IPS-11a (cell line): ENCODE measurements at regions not wholly inside any gene's neighbourhood (a gene's known extent, or its start where the extent isn't known, plus 50 kb on each side); places are given as distances from the start of the nearest gene placed in this dataset.

ENCODE experiments used
- H3K4me3 ChIP-seq: one replicate; pipeline ENCODE4 v1.5.1; 2013; ENCODE audit warnings: low read depth, low read length, control low read depth

DNA sequence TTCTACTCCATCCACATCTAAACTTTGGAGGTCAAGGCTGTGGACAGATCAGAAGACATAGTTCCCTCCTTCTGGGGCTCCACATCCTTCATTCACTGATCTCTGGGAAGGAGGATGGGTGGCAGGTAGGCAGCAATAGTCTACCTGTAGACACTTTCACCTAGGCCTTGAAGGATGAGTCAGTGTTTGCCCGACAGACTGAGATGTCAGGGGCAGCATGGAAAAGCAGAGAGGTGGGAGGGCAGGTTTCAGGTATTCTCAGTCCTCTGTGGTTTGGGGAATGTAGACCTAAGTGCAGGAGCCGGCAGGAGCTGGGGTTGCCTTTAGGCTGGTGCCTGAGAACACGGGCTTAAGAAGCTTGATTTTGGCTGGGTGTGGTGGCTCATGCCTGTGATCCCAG, 171.9 kb upstream of the ZNF267 start:
- no peak overlapping the region for H3K4me3 ChIP-seq

DNA sequence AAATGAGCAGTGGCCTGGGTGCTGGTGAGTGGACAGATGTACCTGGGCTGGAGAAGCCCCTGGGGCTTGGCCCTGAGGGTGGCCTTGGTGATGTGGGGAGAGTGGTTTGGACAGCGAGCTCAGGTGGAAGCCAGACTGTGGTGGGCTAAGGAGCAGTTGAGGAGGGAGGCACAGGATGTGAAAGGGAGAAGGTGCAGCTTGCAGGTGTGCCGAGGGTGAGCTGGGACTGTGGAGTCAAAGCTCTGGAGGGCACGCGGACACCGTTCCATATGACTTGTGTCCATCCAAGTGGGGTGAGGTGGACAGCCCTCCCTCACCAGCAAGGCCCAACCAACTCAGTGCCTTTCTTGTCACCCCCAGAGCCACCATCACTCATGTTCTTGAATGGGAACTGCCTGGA, 170.8 kb upstream of the ZNF267 start:
- H3K4me3 ChIP-seq, result no peak overlapping the region

DNA sequence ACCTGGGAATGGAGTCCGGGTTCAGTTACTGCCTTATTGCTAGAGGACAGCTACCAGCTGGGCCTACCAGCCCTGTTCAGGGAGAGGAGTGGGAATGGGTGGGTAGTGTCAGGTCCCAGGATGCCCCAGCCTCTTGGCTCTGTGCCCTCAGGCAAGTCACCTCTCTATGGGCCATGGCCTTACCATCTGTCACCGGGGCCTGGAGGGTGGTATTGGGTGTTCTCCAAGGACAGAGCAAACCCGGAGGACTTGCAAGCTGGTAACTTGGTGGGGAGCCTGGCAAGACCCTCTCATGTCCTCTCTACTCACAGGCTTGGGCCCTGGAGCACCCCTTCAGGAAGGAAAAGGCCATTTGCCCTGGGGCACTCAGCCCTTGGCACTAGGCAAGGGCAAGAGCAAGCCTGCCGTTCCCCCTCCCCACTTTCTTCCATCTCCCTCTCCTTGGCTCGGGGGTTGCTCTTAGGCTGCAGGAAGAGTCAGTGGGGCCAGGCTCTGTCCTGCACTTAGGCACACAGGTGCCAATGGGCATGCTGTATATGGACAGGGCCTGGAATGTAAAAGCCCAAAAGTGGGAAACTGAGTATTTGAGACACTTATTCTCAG, 170.0 kb upstream of the ZNF267 start:
- no peak overlapping the region for H3K4me3 ChIP-seq

DNA sequence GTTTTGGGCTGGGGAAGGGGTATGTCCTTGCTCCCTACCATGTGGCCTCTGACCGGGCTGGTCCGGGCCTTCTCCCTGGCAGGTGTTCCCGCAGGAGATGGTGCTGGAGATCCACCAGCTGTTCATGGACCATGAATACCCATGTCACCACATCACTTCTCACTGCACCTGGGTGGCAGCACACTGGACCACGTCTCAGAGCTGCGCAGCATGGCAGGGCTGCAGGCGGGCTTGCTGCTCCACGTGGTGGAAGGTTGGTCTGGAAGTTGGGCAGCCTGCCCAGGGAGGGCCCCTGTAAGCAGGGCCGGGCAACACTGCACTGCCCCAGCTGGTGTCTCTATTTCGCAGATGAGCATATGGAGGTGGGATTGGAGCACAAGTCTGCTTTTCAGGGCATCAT, 169.5 kb upstream of the ZNF267 start:
- H3K4me3 ChIP-seq, result no peak overlapping the region

DNA sequence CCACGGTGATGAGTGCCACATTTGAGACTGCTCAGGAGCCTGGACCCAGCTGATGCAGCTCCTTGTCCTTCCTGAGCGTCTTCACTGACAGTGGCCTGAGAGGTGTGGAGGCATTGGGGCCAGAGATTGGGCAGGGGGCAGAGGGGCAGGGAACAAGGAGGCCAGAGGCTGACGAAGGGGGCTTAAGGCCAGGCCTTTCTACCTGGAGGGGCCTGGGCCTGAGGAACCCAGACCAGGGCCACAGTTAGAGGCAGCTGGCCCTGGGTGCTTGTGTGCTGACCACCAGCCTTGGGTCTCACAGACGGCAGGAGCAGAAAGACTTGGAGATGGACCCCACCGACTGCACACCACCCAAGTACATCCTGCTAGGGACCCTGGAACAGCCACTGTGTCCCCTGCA, 168.2 kb upstream of the ZNF267 start:
- no peak overlapping the region for H3K4me3 ChIP-seq

DNA sequence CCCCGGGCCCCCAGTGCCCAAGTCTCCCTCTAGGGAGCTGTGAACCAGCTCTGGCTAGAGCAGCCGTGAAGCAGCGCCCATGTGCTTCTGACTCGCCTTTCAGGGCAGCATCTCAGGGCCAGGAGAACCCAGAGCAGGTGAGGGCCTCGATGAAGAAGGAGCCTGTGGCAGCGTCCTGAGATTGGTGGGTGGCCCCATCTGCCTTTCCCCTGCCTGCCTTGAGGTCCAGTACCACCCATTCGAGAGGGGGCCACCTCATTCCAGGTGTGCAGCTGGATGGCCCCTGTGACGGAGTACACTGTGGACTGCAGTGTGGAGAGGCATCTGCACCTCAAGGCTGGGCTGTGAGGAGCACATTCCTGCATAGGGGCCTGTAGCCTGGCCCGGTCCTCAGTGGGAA, 167.3 kb upstream of the ZNF267 start:
- no peak overlapping the region for H3K4me3 ChIP-seq

DNA sequence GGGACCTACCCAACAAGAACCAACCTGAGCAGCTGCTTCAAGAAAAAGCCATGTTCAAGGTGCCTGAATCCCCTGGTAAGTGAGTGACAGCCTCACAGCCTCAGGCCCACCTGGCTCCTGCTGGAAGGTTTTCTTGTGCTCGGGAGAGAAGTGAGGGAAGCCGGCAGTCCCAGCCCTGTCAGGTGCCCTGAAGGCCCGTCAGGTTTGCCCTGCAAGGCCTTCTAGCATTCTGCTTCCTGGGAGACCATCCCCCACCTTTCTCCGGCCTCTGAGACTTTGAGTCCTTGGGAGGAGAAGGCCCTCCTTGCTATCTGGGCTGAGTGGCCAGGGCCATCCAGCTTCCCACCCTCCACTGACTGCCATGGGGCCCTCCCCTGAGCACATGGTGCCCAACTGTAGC, 166.7 kb upstream of the ZNF267 start:
- no peak overlapping the region for H3K4me3 ChIP-seq

DNA sequence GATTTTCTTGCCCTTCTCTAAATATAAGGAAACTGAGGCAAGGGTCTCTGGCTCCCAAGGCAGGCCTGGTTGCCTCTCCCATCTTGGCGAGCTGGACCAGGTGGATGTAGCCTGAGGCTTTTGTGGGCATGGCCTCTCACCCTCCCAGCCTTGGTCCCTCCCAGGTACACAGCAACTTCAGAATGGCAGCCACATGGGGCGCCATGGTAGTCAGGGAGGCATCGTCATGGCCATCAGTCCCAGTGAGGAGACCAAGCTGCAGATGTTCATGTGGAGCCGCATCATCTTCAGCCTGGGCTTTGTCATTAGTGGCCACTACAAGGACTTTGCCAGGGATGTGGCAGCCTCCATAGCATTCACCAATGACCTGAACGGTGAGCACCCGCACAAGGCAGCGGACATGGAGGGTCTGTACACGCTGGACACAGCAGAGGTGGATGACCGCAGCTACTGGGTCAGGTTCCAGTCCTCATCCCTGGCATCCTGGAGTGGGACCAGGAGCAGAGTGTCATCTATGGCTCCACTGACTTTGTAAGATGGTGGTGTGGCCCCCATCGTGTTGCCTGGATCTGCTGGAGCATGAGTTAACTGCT, 165.8 kb upstream of the ZNF267 start:
- no peak overlapping the region for H3K4me3 ChIP-seq

DNA sequence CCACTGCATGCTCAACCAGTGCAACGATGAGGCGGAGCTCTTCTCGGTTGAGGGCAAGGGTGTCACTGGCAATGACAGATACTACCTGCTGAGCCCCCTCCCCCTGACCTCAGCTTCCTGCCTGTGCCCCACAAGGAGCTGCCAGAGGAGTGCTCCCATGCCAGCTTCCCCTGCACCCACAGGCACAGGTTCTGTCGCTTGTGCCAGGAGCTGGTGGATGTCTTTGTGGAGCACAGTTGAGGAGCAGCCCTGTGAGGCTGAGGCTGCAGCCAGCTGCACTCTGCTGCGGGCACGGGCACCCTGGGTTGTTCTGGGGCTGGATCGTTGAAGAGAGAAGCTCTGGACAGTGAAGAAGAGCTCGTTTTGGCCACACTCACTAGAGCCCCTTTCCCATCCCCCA, 165.3 kb upstream of the ZNF267 start:
- H3K4me3 ChIP-seq, result no peak overlapping the region

DNA sequence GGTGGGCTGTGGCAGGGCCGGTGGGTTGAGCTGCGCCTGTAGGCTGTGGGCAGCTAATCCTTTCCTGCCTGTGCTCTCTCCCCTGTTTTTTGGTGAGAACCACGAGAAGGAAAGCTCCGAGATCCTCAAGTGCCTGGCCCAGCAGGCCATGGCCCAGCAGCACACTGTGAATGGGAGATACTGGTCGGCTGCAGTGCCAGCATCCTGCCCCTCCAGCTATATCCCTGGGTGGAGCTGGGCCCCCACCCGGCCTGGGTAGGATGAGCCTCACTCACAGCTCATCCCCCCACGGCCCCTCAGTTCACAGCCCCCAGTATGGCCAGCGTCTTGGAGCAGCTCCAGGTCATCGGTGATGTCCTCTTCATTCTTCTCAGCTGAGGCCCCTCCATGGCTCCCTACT, 164.4 kb upstream of the ZNF267 start:
- H3K4me3 ChIP-seq, result no peak overlapping the region

DNA sequence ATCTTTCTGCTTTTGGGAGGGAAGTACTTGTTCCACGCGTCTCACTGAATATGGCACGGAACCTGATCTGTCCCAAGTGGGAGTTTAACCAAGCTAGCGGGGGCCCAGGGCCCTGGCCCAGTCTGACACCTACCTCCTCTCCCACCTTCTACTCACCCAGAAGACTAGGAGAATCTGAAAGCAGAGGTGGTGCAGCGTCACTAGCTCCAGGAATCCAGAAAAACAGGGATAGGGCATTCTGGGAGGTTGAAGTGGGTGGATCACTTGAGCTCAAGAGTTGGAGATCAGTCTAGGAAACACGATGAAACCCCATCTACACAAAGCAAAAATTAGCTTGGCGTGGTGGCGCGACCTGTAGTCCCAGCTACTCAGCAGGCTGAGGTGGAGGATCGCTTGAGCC, 163.5 kb upstream of the ZNF267 start:
- no peak overlapping the region for H3K4me3 ChIP-seq

DNA sequence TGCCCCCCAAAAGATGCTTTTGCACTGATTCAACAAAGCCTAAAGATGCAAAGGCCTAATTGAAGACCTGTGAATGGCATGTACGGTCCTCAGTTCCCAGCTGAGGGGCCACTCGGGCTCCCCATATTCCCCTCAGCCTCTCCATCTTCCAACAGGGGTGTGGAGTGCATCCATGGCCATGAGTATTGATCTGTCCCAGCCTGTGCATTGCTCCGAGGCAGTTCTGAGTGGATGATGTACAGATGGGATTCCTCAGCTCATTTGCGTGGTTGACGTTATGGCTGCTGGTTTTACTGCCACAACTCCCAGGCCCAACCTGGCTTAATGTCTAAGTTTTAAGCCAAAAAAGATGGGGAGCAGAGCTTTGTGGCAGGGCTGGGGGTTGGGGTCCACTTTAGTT, 162.7 kb upstream of the ZNF267 start:
- H3K4me3 ChIP-seq, result no peak overlapping the region

DNA sequence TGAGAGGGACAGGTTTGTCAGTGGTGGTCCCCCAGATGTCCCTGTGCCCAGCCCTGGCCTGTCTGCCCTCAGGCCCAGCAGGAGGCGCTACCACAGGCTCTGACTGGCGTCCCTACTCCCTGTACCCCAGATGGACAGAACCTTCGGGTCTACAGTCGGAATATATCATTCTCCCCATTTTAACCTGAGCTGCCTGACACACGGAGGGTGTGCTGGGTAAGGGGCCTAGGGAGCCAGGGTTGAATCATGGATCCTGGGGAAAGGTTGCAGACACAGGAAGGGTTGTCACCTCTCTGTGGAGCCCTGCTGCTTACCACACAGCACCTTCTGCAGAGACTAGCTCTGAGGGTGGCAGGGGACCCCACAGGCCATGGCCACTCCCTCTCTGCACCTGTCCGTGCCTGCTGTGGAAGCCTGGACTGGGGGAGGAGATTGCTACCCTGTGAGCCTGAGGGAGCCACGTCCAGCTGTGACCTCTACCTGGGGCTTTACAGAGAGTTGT, 162.2 kb upstream of the ZNF267 start:
- no peak overlapping the region for H3K4me3 ChIP-seq

DNA sequence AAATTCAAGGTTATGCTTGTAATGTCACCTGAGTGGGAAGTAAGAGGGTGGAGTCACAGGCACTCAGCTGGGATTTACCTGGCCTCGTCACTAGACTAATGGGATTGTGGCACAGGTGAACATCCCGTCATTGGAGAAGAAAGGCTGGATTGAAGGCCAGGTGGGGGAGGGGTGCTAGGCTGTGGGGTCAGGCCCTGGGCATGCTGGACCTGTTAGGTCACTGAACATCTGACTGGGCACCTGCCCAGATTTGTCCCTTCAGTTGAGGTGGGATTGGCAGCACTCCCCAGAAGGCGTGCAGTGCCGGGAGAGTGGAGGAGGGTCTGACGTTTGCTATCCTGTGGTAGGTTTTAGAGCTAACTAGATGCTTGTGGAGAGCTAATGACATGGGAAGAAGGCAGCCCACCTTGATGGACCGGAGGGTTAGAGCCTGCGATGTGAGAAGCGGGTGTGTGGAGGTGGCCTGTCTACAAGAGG, 161.5 kb upstream of the ZNF267 start:
- H3K4me3 ChIP-seq, result no peak overlapping the region

DNA sequence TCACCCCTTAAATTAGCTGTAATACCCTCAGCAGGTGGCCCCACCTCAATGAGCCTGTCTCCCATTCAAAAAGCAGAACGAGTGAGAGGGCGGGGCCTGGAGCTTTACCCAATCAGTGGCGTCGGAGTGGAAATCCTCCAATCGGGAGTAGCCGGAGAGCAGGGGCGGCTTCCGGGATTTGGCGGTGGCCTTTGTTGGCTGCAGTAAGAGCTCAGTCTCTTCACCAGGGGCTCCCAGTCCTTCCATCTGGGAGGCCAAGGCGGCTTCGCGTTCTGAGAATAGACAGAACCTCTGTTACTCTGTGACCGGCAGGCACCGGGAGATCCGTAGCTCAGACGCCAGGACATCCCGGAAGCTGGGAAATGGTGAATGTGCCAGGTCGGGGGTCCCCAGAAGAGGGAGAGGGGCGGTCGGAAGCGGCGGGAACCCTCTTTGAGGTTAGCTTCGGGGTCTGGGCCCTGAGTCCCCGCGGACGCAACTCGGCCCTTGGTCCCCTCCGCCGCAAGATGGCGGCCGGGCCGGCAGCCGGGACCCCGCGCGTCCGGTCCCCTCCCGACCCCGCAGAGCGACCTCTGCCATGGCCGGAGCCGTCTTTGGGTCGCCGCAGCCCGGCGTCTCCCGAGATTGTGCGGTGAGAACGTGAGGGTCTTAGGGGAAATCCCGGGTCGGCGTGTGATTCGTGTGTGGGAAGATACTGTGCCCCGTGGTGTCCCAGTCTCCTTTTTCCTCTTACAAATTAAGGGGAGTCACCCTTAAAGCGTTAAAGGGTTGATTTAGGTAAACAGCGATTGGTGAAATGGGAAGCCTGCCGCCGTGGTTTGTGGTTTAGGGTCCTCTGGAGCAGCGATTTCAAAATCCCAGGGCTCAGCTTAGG, 160.3 kb upstream of the ZNF267 start:
- peak overlapping the region; percentile 69 for H3K4me3 ChIP-seq

DNA sequence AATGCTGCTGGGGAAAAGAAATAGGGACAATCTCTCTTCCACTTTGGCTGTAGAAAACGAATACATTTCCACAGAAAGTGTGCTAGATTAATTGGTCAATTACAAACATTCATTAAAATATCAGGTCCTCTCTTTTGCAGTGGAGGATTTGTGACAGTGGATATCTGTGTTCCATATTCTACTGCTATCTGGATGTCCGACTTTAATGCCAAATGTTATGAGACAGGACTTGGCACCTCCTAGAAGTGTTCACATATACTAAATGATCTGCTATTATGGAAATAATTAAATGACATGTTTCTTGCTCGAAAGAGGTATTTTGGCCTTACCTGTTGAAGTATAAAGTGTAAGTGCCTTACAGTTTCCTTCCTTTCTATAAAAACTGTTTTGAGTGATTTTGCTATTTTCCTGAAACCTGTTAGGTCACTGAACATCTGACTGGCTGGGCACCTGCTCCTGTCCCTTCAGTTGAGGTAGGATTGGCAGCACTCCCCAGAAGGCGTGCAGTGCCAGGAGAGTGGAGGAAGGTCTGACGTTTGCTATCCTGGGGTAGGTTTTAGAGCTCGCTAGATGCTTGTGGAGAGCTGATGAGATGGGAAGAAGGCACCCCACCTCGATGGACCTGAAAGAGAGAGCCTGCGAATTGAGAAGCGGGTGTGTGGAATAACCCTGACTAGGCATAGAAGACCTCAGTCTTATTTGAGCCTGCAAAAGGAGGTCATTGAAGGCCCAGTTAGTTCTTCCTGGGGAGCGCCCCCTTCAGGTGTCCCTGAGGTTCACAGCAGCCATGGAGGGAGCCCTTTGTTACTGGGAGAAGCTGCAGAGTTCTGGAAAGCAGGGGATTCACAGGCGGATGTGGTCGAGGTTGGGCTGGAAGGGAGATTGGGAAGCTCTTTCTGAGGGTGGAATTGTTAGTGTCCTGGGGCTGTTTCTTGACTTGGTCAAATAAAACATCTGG, 159.4 kb upstream of the ZNF267 start:
- peak overlapping the region; percentile 69 for H3K4me3 ChIP-seq

DNA sequence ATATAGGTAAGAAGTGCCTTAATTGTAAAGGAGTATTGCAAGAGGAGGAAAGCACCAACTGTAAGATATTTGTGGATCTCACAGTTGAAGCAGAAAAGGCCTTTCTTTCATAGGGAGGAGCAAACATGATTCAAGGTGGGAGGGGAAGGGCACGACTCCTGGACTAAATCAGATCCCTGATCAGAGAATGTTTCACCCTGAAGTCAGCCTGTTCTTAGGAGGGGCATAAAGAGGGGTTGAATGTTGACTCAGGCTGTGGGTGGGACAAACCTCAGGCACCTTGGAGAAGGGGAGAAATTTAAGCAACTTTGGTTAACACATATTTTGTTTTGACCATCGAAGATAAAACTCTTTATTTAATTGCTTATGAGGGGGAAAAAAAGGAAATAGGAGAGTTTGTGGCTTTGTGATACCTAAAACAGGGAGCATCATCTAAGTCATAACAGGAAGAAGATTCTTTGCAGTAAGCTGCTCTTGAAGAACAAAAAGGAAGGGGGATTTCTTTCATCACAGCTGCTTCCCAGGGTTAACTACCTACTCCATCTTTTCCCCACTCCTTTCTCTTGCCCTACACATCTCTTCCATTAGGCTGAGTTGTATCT, 158.6 kb upstream of the ZNF267 start:
- no peak overlapping the region for H3K4me3 ChIP-seq

DNA sequence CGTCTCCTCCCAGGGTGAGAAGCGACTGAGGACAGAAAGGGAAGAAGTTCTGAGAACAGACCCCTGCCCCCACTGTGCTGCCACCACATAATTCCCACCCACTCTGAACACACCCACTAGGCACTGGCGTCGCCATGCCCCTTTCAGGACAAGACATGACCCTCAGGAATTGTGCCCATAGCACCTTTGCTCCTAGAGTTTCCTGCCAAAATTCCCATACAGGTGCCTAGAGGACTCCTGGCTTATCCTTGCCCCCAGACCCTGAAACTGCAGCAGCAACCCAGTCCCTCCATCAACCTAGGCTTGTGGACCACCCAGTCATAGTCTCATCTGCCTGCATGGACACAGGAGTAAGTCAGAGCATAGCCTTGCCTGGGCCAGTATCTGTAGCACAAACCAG, 157.7 kb upstream of the ZNF267 start:
- H3K4me3 ChIP-seq, result no peak overlapping the region

DNA sequence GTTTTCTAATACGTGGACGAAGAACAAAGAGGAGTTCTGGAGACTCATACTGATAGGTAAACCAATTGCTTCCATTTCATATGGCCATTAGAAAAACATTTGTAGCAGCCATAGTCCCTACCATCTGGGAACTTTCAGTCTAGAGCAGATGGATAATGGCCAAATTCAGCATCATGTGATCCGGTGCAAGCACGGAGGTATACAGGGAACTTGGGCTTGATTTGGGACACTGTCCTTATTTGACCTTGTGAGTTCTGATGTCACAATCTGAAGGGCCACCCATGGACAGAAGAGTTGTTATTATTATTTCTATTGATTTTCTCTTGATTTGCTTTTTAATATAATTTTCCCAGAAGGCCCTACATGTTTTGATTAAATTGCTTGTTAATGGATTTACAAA, 154.6 kb upstream of the ZNF267 start:
- H3K4me3 ChIP-seq, result no peak overlapping the region

DNA sequence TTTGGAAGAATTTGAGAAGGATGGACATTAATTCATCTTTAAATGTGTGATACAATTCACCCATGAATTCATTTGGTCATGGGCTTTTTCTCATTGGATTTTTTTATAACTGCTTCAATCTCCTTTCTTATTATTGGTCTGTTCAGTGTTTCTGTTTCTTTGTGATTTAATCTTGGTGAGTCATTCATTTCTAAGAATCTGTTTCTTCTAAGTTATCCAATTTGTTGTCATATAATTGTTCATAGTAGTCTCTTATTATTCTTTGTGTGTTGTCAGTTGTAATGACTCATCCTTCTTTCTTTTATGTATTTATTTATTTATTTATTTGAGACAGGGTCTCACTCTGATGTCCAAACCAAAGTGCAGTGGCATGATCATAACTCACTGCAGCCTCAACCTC, 146.1 kb upstream of the ZNF267 start:
- no peak overlapping the region for H3K4me3 ChIP-seq
